Keratinocyte (primary cell): ENCODE measurements at regions not wholly inside any gene's neighbourhood (a gene's known extent, or its start where the extent isn't known, plus 50 kb on each side); places are given as distances from the start of the nearest gene placed in this dataset.
A peak's percentile ranks its signal among the peaks of the same experiment; 100 is the strongest.

Source experiments
- DNase-seq: peaks from one replicate; pipeline ENCODE4 v3.0.0-alpha.2; 2011; ENCODE audit warnings: low read depth, missing footprints, low spot score
- FAIRE-seq: peaks from 2 replicates; lab custom pipeline; 2011; peaks lifted over from hg19 to GRCh38; lab: Jason Lieb, UNC
- H2AFZ ChIP-seq: 2 replicates; pipeline ENCODE4 v1.6.0; 2012; ENCODE audit warnings: low read length, control low read depth, inconsistent platforms; ENCODE audit not compliant: control insufficient read depth
- H3K27ac ChIP-seq: 2 replicates; pipeline ENCODE4 v1.5.1; 2011; ENCODE audit warnings: low read length; ENCODE audit not compliant: control insufficient read depth, insufficient read depth
- H3K27me3 ChIP-seq: 3 replicates; pipeline ENCODE4 v1.6.0; 2011; ENCODE audit warnings: low read length; ENCODE audit not compliant: control insufficient read depth, insufficient read depth; ENCODE audit errors: extremely low read depth
- H3K36me3 ChIP-seq, 2 experiments: 2 replicates in 1 of 2; 3 replicates in 1 of 2; pipeline ENCODE4 v1.5.1; 2011; ENCODE audit warnings: low read length in 2 of 2, mild to moderate bottlenecking in 1 of 2; ENCODE audit not compliant: control insufficient read depth in 2 of 2, insufficient read depth in 2 of 2; ENCODE audit errors: extremely low read depth in 1 of 2
- H3K4me1 ChIP-seq: 3 replicates; pipeline ENCODE4 v1.5.1; 2011; ENCODE audit warnings: low read length; ENCODE audit not compliant: control insufficient read depth, insufficient read depth; ENCODE audit errors: extremely low read depth
- H3K4me2 ChIP-seq: 3 replicates; pipeline ENCODE4 v1.6.0; 2011; ENCODE audit warnings: low read depth, low read length; ENCODE audit not compliant: control insufficient read depth, insufficient read depth; ENCODE audit errors: extremely low read depth
- H3K4me3 ChIP-seq, 3 experiments: fragments of 200-600 bp in 1 of 3; sonication (generic) in 1 of 3; 2 replicates in 2 of 3; 3 replicates in 1 of 3; pipeline ENCODE4 v1.5.1; 2011 to 2016; ENCODE audit warnings: low read length in 3 of 3, mild to moderate bottlenecking in 3 of 3, control low read depth in 2 of 3, inconsistent platforms in 1 of 3, low read depth in 1 of 3, mixed read lengths in 1 of 3, mixed run types in 1 of 3, moderate library complexity in 1 of 3; ENCODE audit not compliant: control insufficient read depth in 2 of 3, insufficient read depth in 2 of 3; ENCODE audit errors: extremely low read depth in 1 of 3
- H3K79me2 ChIP-seq: 2 replicates; pipeline ENCODE4 v1.6.0; 2012; ENCODE audit warnings: low read length; ENCODE audit not compliant: control insufficient read depth, insufficient read depth
- H3K9ac ChIP-seq: 3 replicates; pipeline ENCODE4 v1.6.0; 2011; ENCODE audit warnings: low read length; ENCODE audit not compliant: control insufficient read depth, insufficient read depth; ENCODE audit errors: extremely low read depth
- H3K9me1 ChIP-seq: 3 replicates; pipeline ENCODE4 v1.6.0; 2011; ENCODE audit warnings: low read length; ENCODE audit not compliant: control insufficient read depth, insufficient read depth; ENCODE audit errors: extremely low read depth
- H3K9me3 ChIP-seq: 2 replicates; pipeline ENCODE4 v1.5.1; 2012; ENCODE audit warnings: low read depth, low read length; ENCODE audit not compliant: control insufficient read depth
- H4K20me1 ChIP-seq: 3 replicates; pipeline ENCODE4 v1.6.0; 2011; ENCODE audit warnings: low read length; ENCODE audit not compliant: control insufficient read depth, insufficient read depth; ENCODE audit errors: extremely low read depth
- EZH2 ChIP-seq: IDR thresholded peaks from one replicate; pipeline ENCODE4 v1.6.1; 2012; ENCODE audit warnings: inconsistent platforms, mild to moderate bottlenecking, low read length, moderate library complexity
- dilution Hi-C: fragments of 300-500 bp; cut with MboI; formaldehyde crosslinking; loops from one replicate; pipeline ENCODE4 v1.7.0; 2020; ENCODE audit warnings: low sequenced_read_pairs; ENCODE audit not compliant: extremely low pct_ligation_motif_present
- TF ChIP-seq, protein P1 (sequence below), 3 experiments: IDR thresholded peaks in 1 of 3; conservative IDR thresholded peaks in 1 of 3; optimal IDR thresholded peaks in 1 of 3; 2 replicates in 2 of 3; 3 replicates in 1 of 3; pipeline versions ENCODE3 to v1.5.1; 2011; ENCODE audit warnings: low read length in 3 of 3, mild to moderate bottlenecking in 3 of 3, moderate library complexity in 2 of 3, control low read depth in 1 of 3, inconsistent platforms in 1 of 3; ENCODE audit not compliant: insufficient read depth in 2 of 3; ENCODE audit errors: extremely low read depth in 1 of 3

DNA sequence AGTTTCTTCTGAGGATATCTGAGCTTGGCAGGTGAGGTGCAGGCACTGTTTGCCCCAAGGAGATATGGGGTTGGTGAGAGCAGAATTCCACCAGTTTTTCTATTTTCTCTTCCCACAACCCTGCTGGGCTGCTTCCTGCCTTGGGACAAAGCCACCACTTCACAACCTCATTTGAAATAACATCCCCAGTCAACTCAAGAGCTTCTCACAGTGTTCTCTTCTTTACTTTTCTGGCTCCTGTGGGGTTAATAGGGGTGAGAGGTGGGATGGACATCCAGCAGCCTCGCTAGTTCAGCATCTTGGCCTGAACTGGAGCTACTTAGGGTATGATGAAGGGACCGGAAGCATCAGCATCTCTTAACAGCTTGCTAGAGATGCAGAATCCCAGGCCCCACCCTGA lies 106.3 kb downstream of the SLC4A3 start:
- H4K20me1 ChIP-seq = no peaks in the 10 kb centered on the region
- H3K27me3 ChIP-seq = no peaks in the 10 kb centered on the region
- no peaks in the 10 kb centered on the region for H3K79me2 ChIP-seq
- DNase-seq (no peak), FAIRE-seq (no peak)
- H3K4me2 ChIP-seq = no peak overlapping the region
- H3K9ac ChIP-seq = no peak overlapping the region
- no peaks in the 10 kb centered on the region for H3K9me1 ChIP-seq
- H2AFZ ChIP-seq = no peak overlapping the region
- H3K27ac ChIP-seq = no peak overlapping the region
- H3K4me1 ChIP-seq = peaks cover 7% of the 10 kb centered on the region
- H3K36me3 ChIP-seq = no peaks in the 10 kb centered on the region
- peaks cover 6% of the 10 kb centered on the region for H3K9me3 ChIP-seq
- no peak for TF ChIP-seq EZH2
- TF ChIP-seq, protein P1, sequence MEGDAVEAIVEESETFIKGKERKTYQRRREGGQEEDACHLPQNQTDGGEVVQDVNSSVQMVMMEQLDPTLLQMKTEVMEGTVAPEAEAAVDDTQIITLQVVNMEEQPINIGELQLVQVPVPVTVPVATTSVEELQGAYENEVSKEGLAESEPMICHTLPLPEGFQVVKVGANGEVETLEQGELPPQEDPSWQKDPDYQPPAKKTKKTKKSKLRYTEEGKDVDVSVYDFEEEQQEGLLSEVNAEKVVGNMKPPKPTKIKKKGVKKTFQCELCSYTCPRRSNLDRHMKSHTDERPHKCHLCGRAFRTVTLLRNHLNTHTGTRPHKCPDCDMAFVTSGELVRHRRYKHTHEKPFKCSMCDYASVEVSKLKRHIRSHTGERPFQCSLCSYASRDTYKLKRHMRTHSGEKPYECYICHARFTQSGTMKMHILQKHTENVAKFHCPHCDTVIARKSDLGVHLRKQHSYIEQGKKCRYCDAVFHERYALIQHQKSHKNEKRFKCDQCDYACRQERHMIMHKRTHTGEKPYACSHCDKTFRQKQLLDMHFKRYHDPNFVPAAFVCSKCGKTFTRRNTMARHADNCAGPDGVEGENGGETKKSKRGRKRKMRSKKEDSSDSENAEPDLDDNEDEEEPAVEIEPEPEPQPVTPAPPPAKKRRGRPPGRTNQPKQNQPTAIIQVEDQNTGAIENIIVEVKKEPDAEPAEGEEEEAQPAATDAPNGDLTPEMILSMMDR (optimal IDR thresholded peaks at IDR 0.05 in 1 of 3, IDR thresholded peaks at IDR 0.05 in 1 of 3, conservative IDR thresholded peaks at IDR 0.05 in 1 of 3; ENCODE audit: extremely low read depth in 1 of 3, insufficient read depth in 2 of 3, low read length in 3 of 3) = no peak
- dilution Hi-C loops = no loop called here
- H3K4me3 ChIP-seq = no peak overlapping the region

GRCh38 chr2:219736209-219736608 lies 108.8 kb downstream of the SLC4A3 start:
- dilution Hi-C loops = no loop called here
- Histone ChIP-seq H3K9me1 (no peaks in the 10 kb centered on the region), H3K27ac (no peak overlapping the region), H4K20me1 (no peaks in the 10 kb centered on the region), H3K9ac (no peak overlapping the region), H3K4me2 (no peak overlapping the region), H3K36me3 (no peaks in the 10 kb centered on the region), H3K27me3 (no peaks in the 10 kb centered on the region), H2AFZ (no peak overlapping the region), H3K4me1 (peaks cover 7% of the 10 kb centered on the region), H3K9me3 (peaks cover 5% of the 10 kb centered on the region), H3K79me2 (no peaks in the 10 kb centered on the region), H3K4me3 (no peak overlapping the region)
- FAIRE-seq = peak; percentile 94
- DNase-seq = no peak
- no peak for TF ChIP-seq EZH2
- TF ChIP-seq, protein P1 (optimal IDR thresholded peaks at IDR 0.05 in 1 of 3, IDR thresholded peaks at IDR 0.05 in 1 of 3, conservative IDR thresholded peaks at IDR 0.05 in 1 of 3; ENCODE audit: extremely low read depth in 1 of 3, insufficient read depth in 2 of 3, low read length in 3 of 3) = peak in 2 of 3 experiments; percentile 24 to 52
